IMR-90 (cell line): ENCODE measurements at regions not wholly inside any gene's neighbourhood (a gene's known extent, or its start where the extent isn't known, plus 50 kb on each side); places are given as distances from the start of the nearest gene placed in this dataset.

ENCODE experiments used
- ATAC-seq: fragments of 200-7000 bp; cut with Tn5 transposase; 2 replicates; pipeline ENCODE4 v1.9.1; 2020; ENCODE audit warnings: low read depth, mild to moderate bottlenecking, moderate library complexity
- BruUV-seq: library from RNA; stranded (reverse); fragments of 400-500 nt; replicated peaks from 2 replicates; lab custom pipeline; 2021; lab: Mats Ljungman, UMichigan
- CTCF ChIA-PET: fragments of 300-600 bp; formaldehyde crosslinking; extraction: SDS; loops from one replicate; lab custom pipeline; 2021; ENCODE audit warnings: antibody characterized with exemption; lab: Yijun Ruan, JAX
- POLR2A ChIA-PET: fragments of 300-600 bp; sonication (Branson Sonifier 250); formaldehyde crosslinking; loops from one replicate; lab custom pipeline; 2022; ENCODE audit warnings: antibody characterized with exemption; ENCODE audit not compliant: unreplicated experiment; lab: Charles Lee
- DNase-seq: peaks from one replicate; pipeline ENCODE4 v3.0.0; 2013
- H2AFZ ChIP-seq: replicated peaks from 2 replicates; pipeline ENCODE3; 2013; ENCODE audit warnings: low read length, mild to moderate bottlenecking; ENCODE audit not compliant: poor library complexity
- H2AK5ac ChIP-seq: 2 replicates; pipeline ENCODE4 v1.6.1; 2013; ENCODE audit warnings: low read depth, low read length, inconsistent platforms
- H2AK9ac ChIP-seq: replicated peaks from 2 replicates; pipeline ENCODE3; 2013; ENCODE audit warnings: mild to moderate bottlenecking, low read depth, low read length, moderate library complexity; ENCODE audit not compliant: poor library complexity
- H2BK120ac ChIP-seq: 2 replicates; pipeline ENCODE4 v1.6.1; 2013; ENCODE audit warnings: low read depth, low read length, inconsistent platforms
- H2BK15ac ChIP-seq: 3 replicates; pipeline ENCODE4 v1.6.1; 2013; ENCODE audit warnings: low read depth, low read length, inconsistent platforms
- H2BK20ac ChIP-seq: 2 replicates; pipeline ENCODE4 v1.6.1; 2013; ENCODE audit warnings: low read depth, mild to moderate bottlenecking, inconsistent platforms, low read length, moderate library complexity
- H2BK5ac ChIP-seq: 2 replicates; pipeline ENCODE4 v1.6.1; 2013; ENCODE audit warnings: mild to moderate bottlenecking, low read depth, low read length, inconsistent platforms; ENCODE audit not compliant: poor library complexity, severe bottlenecking
- H3K14ac ChIP-seq: replicated peaks from 2 replicates; pipeline ENCODE4 v1.6.1; 2013; ENCODE audit warnings: low read depth, low read length, inconsistent platforms
- H3K18ac ChIP-seq: 2 replicates; pipeline ENCODE4 v1.6.1; 2013; ENCODE audit warnings: low read depth, low read length, control low read depth
- H3K23ac ChIP-seq: 2 replicates; pipeline ENCODE4 v1.6.1; 2013; ENCODE audit warnings: low read depth, low read length, inconsistent platforms
- H3K27ac ChIP-seq: 2 replicates; pipeline ENCODE4 v1.5.1; 2013; ENCODE audit warnings: mild to moderate bottlenecking, control low read depth, low read length; ENCODE audit not compliant: insufficient read depth
- H3K27me3 ChIP-seq: 2 replicates; pipeline ENCODE4 v1.6.1; 2013; ENCODE audit warnings: low read length; ENCODE audit not compliant: control insufficient read depth, insufficient read depth
- H3K36me3 ChIP-seq: 2 replicates; pipeline ENCODE4 v1.6.1; 2013; ENCODE audit warnings: low read length, mixed read lengths; ENCODE audit not compliant: control insufficient read depth, insufficient read depth
- H3K4ac ChIP-seq: 2 replicates; pipeline ENCODE4 v1.6.1; 2013; ENCODE audit warnings: low read depth, low read length, inconsistent platforms
- H3K4me1 ChIP-seq: 2 replicates; pipeline ENCODE4 v1.6.1; 2013; ENCODE audit warnings: low read length, mixed read lengths; ENCODE audit not compliant: control insufficient read depth, insufficient read depth
- H3K4me2 ChIP-seq: 2 replicates; pipeline ENCODE4 v1.6.1; 2013; ENCODE audit warnings: low read depth, mild to moderate bottlenecking, control low read depth, low read length, moderate library complexity
- H3K4me3 ChIP-seq: 2 replicates; pipeline ENCODE4 v1.5.1; 2013; ENCODE audit warnings: low read depth, mild to moderate bottlenecking, control low read depth, low read length, moderate library complexity; ENCODE audit not compliant: insufficient read depth
- H3K56ac ChIP-seq: 2 replicates; pipeline ENCODE4 v1.6.1; 2013; ENCODE audit warnings: low read length, inconsistent platforms; ENCODE audit not compliant: insufficient read depth; ENCODE audit errors: extremely low read depth
- H3K79me1 ChIP-seq, 2 experiments: 2 replicates each; pipeline ENCODE4 v1.6.1; 2013; ENCODE audit warnings: low read length in 2 of 2, inconsistent platforms in 1 of 2, low read depth in 1 of 2
- H3K9ac ChIP-seq: 2 replicates; pipeline ENCODE4 v1.6.1; 2013; ENCODE audit warnings: low read depth, low read length, control low read depth
- H3K9me1 ChIP-seq: 2 replicates; pipeline ENCODE4 v1.6.1; 2013; ENCODE audit warnings: low read length, inconsistent platforms; ENCODE audit not compliant: insufficient read depth
- H3K9me3 ChIP-seq: 2 replicates; pipeline ENCODE4 v1.6.1; 2013; ENCODE audit warnings: low read length; ENCODE audit not compliant: control insufficient read depth, insufficient read depth
- H4K20me1 ChIP-seq: 2 replicates; pipeline ENCODE4 v1.6.1; 2013; ENCODE audit warnings: low read length, inconsistent platforms; ENCODE audit not compliant: insufficient read depth
- H4K5ac ChIP-seq: 2 replicates; pipeline ENCODE4 v1.6.1; 2013; ENCODE audit warnings: mild to moderate bottlenecking, low read depth, low read length, control low read depth
- H4K8ac ChIP-seq, 2 experiments: 2 replicates each; pipeline ENCODE4 v1.6.1; 2013; ENCODE audit warnings: low read depth in 2 of 2, low read length in 2 of 2, control low read depth in 1 of 2, inconsistent platforms in 1 of 2
- H4K91ac ChIP-seq: 2 replicates; pipeline ENCODE4 v1.6.1; 2013; ENCODE audit warnings: low read depth, low read length, inconsistent platforms; ENCODE audit not compliant: insufficient read depth
- BHLHE40 ChIP-seq: fragments of 150-350 bp; IDR thresholded peaks from 2 replicates; pipeline ENCODE4 v1.6.1; 2016; ENCODE audit warnings: mild to moderate bottlenecking, low read depth, low read length
- CEBPB ChIP-seq: IDR thresholded peaks from 2 replicates; pipeline ENCODE4 v1.6.1; 2012; ENCODE audit warnings: low read depth, low read length, improper control_type of control experiment
- CHD1 ChIP-seq: IDR thresholded peaks from 2 replicates; pipeline ENCODE4 v1.6.1; 2012; ENCODE audit warnings: low read depth, low read length, improper control_type of control experiment
- FOS ChIP-seq: fragments of 150-350 bp; IDR thresholded peaks from 2 replicates; pipeline ENCODE4 v1.6.1; 2016; ENCODE audit warnings: low read depth, low read length
- MAFK ChIP-seq: IDR thresholded peaks from 2 replicates; pipeline ENCODE4 v1.6.1; 2012; ENCODE audit warnings: low read depth, low read length, improper control_type of control experiment
- MAZ ChIP-seq: IDR thresholded peaks from 2 replicates; pipeline ENCODE4 v1.6.1; 2012; ENCODE audit warnings: low read depth, mild to moderate bottlenecking, low read length, improper control_type of control experiment, moderate library complexity, borderline replicate concordance
- MXI1 ChIP-seq: IDR thresholded peaks from 2 replicates; pipeline ENCODE4 v1.6.1; 2012; ENCODE audit warnings: low read depth, mild to moderate bottlenecking, low read length, moderate library complexity, borderline replicate concordance
- NFE2L2 ChIP-seq: fragments of 150-350 bp; IDR thresholded peaks from 2 replicates; pipeline ENCODE4 v1.6.1; 2016; ENCODE audit warnings: low read depth, mild to moderate bottlenecking, low read length
- POLR2A ChIP-seq: IDR thresholded peaks from 2 replicates; pipeline ENCODE4 v1.6.1; 2012; ENCODE audit warnings: mild to moderate bottlenecking, low read depth, low read length
- RAD21 ChIP-seq: IDR thresholded peaks from 2 replicates; pipeline ENCODE4 v1.6.1; 2012; ENCODE audit warnings: low read length, improper control_type of control experiment
- RCOR1 ChIP-seq: IDR thresholded peaks from 2 replicates; pipeline ENCODE4 v1.6.1; 2012; ENCODE audit warnings: mild to moderate bottlenecking, low read length, improper control_type of control experiment; ENCODE audit not compliant: insufficient replicate concordance
- RFX5 ChIP-seq: IDR thresholded peaks from 2 replicates; pipeline ENCODE4 v1.8.0; 2012; ENCODE audit warnings: low read depth, mild to moderate bottlenecking, low read length, moderate library complexity
- SMC3 ChIP-seq: fragments of 150-350 bp; IDR thresholded peaks from 2 replicates; pipeline ENCODE4 v1.6.1; 2016; ENCODE audit warnings: low read depth, mild to moderate bottlenecking, antibody characterized with exemption, low read length, moderate library complexity
- WGBS, 2 experiments: methylation state at CpG; one replicate each; pipeline versions ENCODE4 v1.1.5 to v1.1.7; 2013; ENCODE audit warnings: missing lambda C conversion rate in 2 of 2; ENCODE audit not compliant: insufficient read length in 1 of 2; ENCODE audit errors: extremely low coverage in 2 of 2; 5-methylcytosine and 5-hydroxymethylcytosine counted together
- dilution Hi-C: fragments of 300-500 bp; cut with HindIII; formaldehyde crosslinking; loops from one replicate; pipeline ENCODE4 v1.14.3; 2018; ENCODE audit warnings: low sequenced_read_pairs; ENCODE audit not compliant: unreplicated experiment
- in situ Hi-C: fragments of 300-500 bp; cut with MboI; formaldehyde crosslinking; loops from 3 replicates; pipeline ENCODE4 v1.14.3; 2019; ENCODE audit warnings: low sequenced_read_pairs, inconsistent platforms, mixed read lengths
- intact Hi-C: fragments of 100-400 bp; cut with micrococcal nuclease; formaldehyde crosslinking; loops from 2 replicates; pipeline ENCODE4 v1.10.0; 2022
- TF ChIP-seq, protein P1 (sequence below): fragments of 150-350 bp; IDR thresholded peaks from 2 replicates; pipeline ENCODE4 v1.6.1; 2016; ENCODE audit warnings: low read depth, mild to moderate bottlenecking, low read length, moderate library complexity, borderline replicate concordance
- TF ChIP-seq, protein P2 (sequence below): fragments of 150-350 bp; IDR thresholded peaks from 2 replicates; pipeline ENCODE4 v1.6.1; 2017; ENCODE audit warnings: mild to moderate bottlenecking, antibody characterized with exemption, low read length, low read depth
- TF ChIP-seq, protein P3 (sequence below): conservative IDR thresholded peaks from 2 replicates; pipeline ENCODE4 v1.5.1; 2012; ENCODE audit warnings: mild to moderate bottlenecking, low read depth, low read length, improper control_type of control experiment

DNA sequence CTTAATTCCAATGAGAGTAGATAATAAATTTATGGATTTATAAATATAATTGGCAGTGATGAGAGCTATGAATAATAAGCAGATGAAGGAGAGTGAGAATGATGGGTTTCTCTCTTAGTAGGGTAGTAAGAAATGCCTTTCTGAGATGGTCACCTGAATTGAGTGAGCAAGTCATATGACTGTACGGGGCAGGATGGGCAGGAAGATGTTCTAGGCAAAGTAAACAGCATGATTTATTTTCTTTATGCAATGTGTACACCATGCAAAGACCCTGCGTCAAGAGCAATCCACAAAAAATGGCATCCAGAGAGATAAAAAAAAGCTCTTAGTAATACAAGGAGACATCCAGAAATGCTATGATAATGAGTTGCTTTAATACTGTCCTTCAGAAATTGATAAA lies 409.9 kb downstream of the HLX start:
- dilution Hi-C loops (no loop called here), intact Hi-C loops (no loop called here), in situ Hi-C loops (no loop called here)
- Histone ChIP-seq H2AFZ (no peak overlapping the region), H3K4ac (no peak overlapping the region), H3K56ac (no peak overlapping the region), H3K9me1 (no peaks in the 10 kb centered on the region), H3K36me3 (no peaks in the 10 kb centered on the region), H3K23ac (no peak overlapping the region), H4K91ac (no peak overlapping the region), H3K9ac (no peak overlapping the region), H2AK9ac (no peak overlapping the region), H3K79me1 (no peaks in the 10 kb centered on the region), H3K27me3 (no peaks in the 10 kb centered on the region), H2BK120ac (no peak overlapping the region), H2BK5ac (no peak overlapping the region), H4K5ac (no peak overlapping the region), H3K27ac (no peak overlapping the region), H3K4me1 (0 out of 2 replicates have a peak, but pooled peaks cover 1% of the 10 kb centered on the region), H3K4me2 (no peak overlapping the region), H3K9me3 (no peaks in the 10 kb centered on the region), H4K8ac (no peak overlapping the region), H2BK20ac (no peak overlapping the region), H3K14ac (no peak overlapping the region), H2AK5ac (no peak overlapping the region), H3K18ac (no peak overlapping the region), H3K4me3 (no peak overlapping the region), H4K20me1 (no peaks in the 10 kb centered on the region), H2BK15ac (no peak overlapping the region)
- no CpG with 5 or more reads among the region's 2 CpGs for WGBS, 2 experiments
- ChIA-PET CTCF (no interaction called here), POLR2A (no interaction called here)
- TF ChIP-seq MAFK (no peak), CHD1 (no peak), MXI1 (no peak), RAD21 (no peak), NFE2L2 (no peak), MAZ (no peak), CEBPB (no peak), RFX5 (no peak), SMC3 (no peak), POLR2A (no peak), RCOR1 (no peak), BHLHE40 (no peak), FOS (no peak)
- TF ChIP-seq, protein P1, sequence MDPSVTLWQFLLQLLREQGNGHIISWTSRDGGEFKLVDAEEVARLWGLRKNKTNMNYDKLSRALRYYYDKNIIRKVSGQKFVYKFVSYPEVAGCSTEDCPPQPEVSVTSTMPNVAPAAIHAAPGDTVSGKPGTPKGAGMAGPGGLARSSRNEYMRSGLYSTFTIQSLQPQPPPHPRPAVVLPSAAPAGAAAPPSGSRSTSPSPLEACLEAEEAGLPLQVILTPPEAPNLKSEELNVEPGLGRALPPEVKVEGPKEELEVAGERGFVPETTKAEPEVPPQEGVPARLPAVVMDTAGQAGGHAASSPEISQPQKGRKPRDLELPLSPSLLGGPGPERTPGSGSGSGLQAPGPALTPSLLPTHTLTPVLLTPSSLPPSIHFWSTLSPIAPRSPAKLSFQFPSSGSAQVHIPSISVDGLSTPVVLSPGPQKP, result no peak
- TF ChIP-seq, protein P2, sequence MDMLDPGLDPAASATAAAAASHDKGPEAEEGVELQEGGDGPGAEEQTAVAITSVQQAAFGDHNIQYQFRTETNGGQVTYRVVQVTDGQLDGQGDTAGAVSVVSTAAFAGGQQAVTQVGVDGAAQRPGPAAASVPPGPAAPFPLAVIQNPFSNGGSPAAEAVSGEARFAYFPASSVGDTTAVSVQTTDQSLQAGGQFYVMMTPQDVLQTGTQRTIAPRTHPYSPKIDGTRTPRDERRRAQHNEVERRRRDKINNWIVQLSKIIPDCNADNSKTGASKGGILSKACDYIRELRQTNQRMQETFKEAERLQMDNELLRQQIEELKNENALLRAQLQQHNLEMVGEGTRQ, result no peak
- TF ChIP-seq, protein P3, sequence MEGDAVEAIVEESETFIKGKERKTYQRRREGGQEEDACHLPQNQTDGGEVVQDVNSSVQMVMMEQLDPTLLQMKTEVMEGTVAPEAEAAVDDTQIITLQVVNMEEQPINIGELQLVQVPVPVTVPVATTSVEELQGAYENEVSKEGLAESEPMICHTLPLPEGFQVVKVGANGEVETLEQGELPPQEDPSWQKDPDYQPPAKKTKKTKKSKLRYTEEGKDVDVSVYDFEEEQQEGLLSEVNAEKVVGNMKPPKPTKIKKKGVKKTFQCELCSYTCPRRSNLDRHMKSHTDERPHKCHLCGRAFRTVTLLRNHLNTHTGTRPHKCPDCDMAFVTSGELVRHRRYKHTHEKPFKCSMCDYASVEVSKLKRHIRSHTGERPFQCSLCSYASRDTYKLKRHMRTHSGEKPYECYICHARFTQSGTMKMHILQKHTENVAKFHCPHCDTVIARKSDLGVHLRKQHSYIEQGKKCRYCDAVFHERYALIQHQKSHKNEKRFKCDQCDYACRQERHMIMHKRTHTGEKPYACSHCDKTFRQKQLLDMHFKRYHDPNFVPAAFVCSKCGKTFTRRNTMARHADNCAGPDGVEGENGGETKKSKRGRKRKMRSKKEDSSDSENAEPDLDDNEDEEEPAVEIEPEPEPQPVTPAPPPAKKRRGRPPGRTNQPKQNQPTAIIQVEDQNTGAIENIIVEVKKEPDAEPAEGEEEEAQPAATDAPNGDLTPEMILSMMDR, result no peak
- DNase-seq, result no peak
- ATAC-seq, result no peak
- BruUV-seq, result no TSS peak
